Mesendoderm (in vitro differentiated cells): ENCODE measurements at regions not wholly inside any gene's neighbourhood (a gene's known extent, or its start where the extent isn't known, plus 50 kb on each side); places are given as distances from the start of the nearest gene placed in this dataset.
"Not testable (repeated sequence)": the region's sequence is repeated elsewhere in the genome, so short reads cannot be mapped to it uniquely, and the experiment has no call there.

ENCODE experiments used
- DNase-seq: peaks from one replicate; pipeline ENCODE4 v3.0.0; 2013
- H2AK5ac ChIP-seq: 2 replicates; pipeline ENCODE4 v1.6.1; 2013; ENCODE audit warnings: low read length, inconsistent platforms
- H2BK120ac ChIP-seq: 2 replicates; pipeline ENCODE4 v1.6.1; 2013; ENCODE audit warnings: low read depth, mild to moderate bottlenecking, low read length, moderate library complexity, mixed read lengths
- H2BK15ac ChIP-seq: replicated peaks from 2 replicates; pipeline ENCODE4 v1.6.1; 2013; ENCODE audit warnings: low read depth, mild to moderate bottlenecking, moderate library complexity
- H2BK5ac ChIP-seq: 2 replicates; pipeline ENCODE4 v1.6.1; 2013; ENCODE audit warnings: low read length, inconsistent platforms
- H3K18ac ChIP-seq: 2 replicates; pipeline ENCODE4 v1.6.1; 2013; ENCODE audit warnings: mild to moderate bottlenecking, low read length, mixed read lengths
- H3K23ac ChIP-seq: one replicate; pipeline ENCODE4 v1.6.1; 2013; ENCODE audit warnings: low read length
- H3K27ac ChIP-seq: 2 replicates; pipeline ENCODE4 v1.5.1; 2013; ENCODE audit warnings: low read depth, mild to moderate bottlenecking, inconsistent platforms, low read length, moderate library complexity
- H3K27me3 ChIP-seq: 2 replicates; pipeline ENCODE4 v1.6.1; 2013; ENCODE audit warnings: low read length, control low read depth, mild to moderate bottlenecking, inconsistent platforms; ENCODE audit not compliant: insufficient read depth, poor library complexity
- H3K36me3 ChIP-seq: 2 replicates; pipeline ENCODE4 v1.6.1; 2013; ENCODE audit warnings: low read length, inconsistent platforms; ENCODE audit not compliant: control insufficient read depth, insufficient read depth
- H3K4ac ChIP-seq: one replicate; pipeline ENCODE4 v1.6.1; 2013; ENCODE audit warnings: low read depth, mild to moderate bottlenecking, low read length, moderate library complexity
- H3K4me1 ChIP-seq: 2 replicates; pipeline ENCODE4 v1.6.1; 2013; ENCODE audit warnings: low read depth, low read length, inconsistent platforms; ENCODE audit not compliant: control insufficient read depth
- H3K4me2 ChIP-seq: 2 replicates; pipeline ENCODE4 v1.6.1; 2013; ENCODE audit warnings: low read length
- H3K4me3 ChIP-seq: 2 replicates; pipeline ENCODE4 v1.5.1; 2013; ENCODE audit warnings: mild to moderate bottlenecking, low read length
- H3K56ac ChIP-seq: one replicate; pipeline ENCODE4 v1.6.1; 2013; ENCODE audit warnings: low read length
- H3K79me1 ChIP-seq: 2 replicates; pipeline ENCODE4 v1.6.1; 2013; ENCODE audit warnings: low read length, inconsistent platforms
- H3K79me2 ChIP-seq: 2 replicates; pipeline ENCODE4 v1.6.1; 2013; ENCODE audit warnings: mild to moderate bottlenecking, low read length; ENCODE audit not compliant: control insufficient read depth, insufficient read depth
- H3K9ac ChIP-seq: 2 replicates; pipeline ENCODE4 v1.6.1; 2013; ENCODE audit warnings: low read length, inconsistent platforms
- H4K5ac ChIP-seq: one replicate; pipeline ENCODE4 v1.6.1; 2013; ENCODE audit warnings: low read length
- H4K8ac ChIP-seq: one replicate; pipeline ENCODE4 v1.6.1; 2013; ENCODE audit warnings: low read depth, mild to moderate bottlenecking, control low read depth, low read length, moderate library complexity
- WGBS: extraction: QIAGEN DNeasy Blood & Tissue Kit; methylation state at CpG from one replicate; pipeline ENCODE4 v1.1.7; 2013; ENCODE audit warnings: low lambda C conversion rate, missing lambda C conversion rate; ENCODE audit not compliant: insufficient coverage; ENCODE audit errors: extremely low coverage; 5-methylcytosine and 5-hydroxymethylcytosine counted together

DNA sequence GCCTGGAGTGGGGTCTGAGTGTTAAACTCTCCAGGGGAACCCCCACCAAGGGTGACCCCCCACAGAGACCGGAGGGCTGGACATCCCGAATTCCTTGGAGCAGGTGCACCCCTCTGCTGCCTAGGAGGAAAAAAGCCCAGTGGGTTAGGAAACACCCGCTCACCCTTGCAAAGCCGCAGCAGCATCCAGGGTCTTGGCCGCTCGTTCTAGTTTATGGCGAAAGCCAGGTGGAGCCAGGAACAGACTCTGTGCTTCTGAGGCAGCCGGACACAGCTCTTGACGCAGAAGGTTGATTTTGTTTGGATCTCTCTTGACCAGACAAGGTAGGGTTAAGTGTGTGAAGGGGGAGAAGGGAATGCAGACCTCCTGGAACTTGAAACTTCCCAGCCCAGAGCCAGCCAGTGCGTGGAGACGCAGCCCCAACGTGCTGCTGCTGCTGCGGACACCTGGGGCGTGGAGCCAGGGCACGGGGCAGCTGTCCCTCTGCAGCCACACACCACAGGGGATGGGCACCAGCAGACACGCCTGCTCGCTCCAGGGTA is 154.5 kb downstream of the LAT start:
- Histone ChIP-seq H3K18ac (no peak overlapping the region), H3K36me3 (no peaks in the 10 kb centered on the region), H3K4me1 (no peaks in the 10 kb centered on the region), H3K9ac (no peak overlapping the region), H3K4ac (no peak overlapping the region), H2BK15ac (no peak overlapping the region), H3K79me2 (no peaks in the 10 kb centered on the region), H2BK120ac (no peak overlapping the region), H3K27me3 (no peaks in the 10 kb centered on the region), H2BK5ac (no peak overlapping the region), H3K4me2 (no peak overlapping the region), H3K56ac (no peak overlapping the region), H3K79me1 (no peaks in the 10 kb centered on the region), H4K8ac (no peak overlapping the region), H3K23ac (no peak overlapping the region), H3K4me3 (no peak overlapping the region), H4K5ac (no peak overlapping the region), H2AK5ac (no peak overlapping the region), H3K27ac (no peak overlapping the region)
- no CpG with 5 or more reads among the region's 17 CpGs for WGBS
- no peak for DNase-seq

DNA sequence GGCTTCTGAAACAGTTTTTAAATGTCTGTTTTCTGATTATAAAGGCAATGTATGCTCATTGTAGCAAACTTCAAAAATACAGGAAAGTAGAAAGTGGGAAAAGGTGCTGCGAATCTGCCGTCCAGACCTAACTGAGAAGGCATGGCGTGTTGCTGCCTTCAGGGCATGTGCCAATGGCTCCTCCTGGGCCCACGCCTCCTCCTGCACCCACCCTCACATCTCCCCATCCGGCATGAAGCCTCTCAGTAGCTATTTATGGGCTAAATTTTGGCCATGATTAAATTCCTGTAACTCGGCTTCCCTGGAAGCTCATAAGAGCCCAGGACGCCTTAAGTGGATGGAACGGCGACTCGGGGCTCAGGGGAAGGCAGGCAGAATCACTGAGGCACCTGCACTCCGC is 153.8 kb downstream of the LAT start:
- no CpG with 5 or more reads among the region's 11 CpGs for WGBS
- not testable (repeated sequence) for H3K9ac ChIP-seq, H3K4me1 ChIP-seq, H2BK5ac ChIP-seq, H3K27me3 ChIP-seq, H3K4ac ChIP-seq, H2BK15ac ChIP-seq, H2BK120ac ChIP-seq, DNase-seq, H3K18ac ChIP-seq, H3K79me2 ChIP-seq, H3K4me2 ChIP-seq, H3K27ac ChIP-seq, H3K23ac ChIP-seq, H4K5ac ChIP-seq, H3K36me3 ChIP-seq, H4K8ac ChIP-seq, H3K4me3 ChIP-seq, H3K56ac ChIP-seq, H2AK5ac ChIP-seq, H3K79me1 ChIP-seq

DNA sequence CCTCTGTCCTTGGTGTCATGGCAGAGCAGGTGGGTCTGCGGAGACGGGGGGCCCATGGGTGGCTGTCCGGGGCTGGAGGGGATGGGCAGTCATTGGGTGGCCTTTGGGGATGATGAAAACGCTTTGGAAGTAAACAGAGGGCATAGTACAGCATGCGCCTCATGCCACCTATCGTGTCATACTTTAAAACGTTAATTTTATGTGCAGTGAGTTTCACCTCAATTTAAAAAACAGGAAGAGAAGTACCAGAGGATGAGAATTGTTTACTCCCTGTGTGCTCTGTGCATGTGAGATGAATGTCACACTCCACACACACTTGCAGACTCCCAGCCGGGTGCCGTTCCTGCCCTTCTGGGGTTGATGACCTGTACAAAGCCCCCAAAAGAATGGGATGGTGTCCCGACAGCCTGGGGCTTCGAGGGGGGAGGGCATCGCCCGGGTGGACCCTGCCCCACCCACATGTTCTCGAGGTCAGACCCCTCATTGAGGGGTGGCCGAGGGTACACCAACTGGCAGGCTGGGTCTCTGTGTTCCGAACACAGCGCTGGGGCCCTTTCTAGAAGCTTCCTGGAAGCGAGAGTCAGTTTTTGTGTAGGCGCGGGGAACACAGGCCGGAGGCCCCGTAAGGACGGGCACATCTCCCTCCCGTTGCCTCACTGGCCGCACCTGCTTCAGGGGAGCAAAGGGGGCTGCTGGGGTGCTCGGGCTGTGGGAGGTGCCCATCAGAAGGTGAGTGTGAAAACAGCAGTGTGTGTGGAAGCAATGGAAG is 153.2 kb downstream of the LAT start:
- H2BK15ac ChIP-seq, H3K4ac ChIP-seq, H3K27me3 ChIP-seq, H3K79me2 ChIP-seq, H2BK120ac ChIP-seq, H4K5ac ChIP-seq, H3K23ac ChIP-seq, H3K4me3 ChIP-seq, H4K8ac ChIP-seq, DNase-seq, H3K56ac ChIP-seq, H3K18ac ChIP-seq, H2BK5ac ChIP-seq, H3K4me2 ChIP-seq, H3K36me3 ChIP-seq, H3K79me1 ChIP-seq, H2AK5ac ChIP-seq, H3K4me1 ChIP-seq, H3K9ac ChIP-seq, H3K27ac ChIP-seq: not testable (repeated sequence)
- WGBS, result no CpG with 5 or more reads among the region's 26 CpGs

DNA sequence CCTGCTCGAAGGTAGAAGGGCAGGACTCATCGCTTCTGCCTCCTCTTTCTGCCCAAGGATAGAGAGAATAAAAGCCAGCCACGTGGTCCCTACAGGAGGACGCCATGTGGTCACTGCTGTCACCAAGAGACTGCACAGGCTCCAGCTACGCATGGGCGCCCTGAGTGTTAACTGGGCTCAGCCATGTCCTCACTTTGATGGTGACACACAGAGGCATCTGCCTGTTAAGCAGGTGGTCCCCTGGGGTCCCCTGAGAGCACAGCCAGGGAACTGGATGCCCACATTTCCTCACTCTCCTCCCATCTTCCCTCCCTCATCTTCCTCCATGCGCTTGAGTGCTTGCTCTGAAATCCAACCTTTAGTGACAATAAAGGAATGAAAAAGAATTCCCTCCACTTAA is 152.6 kb downstream of the LAT start:
- H2BK15ac ChIP-seq, H3K9ac ChIP-seq, H2BK120ac ChIP-seq, H3K79me1 ChIP-seq, H3K4ac ChIP-seq, H4K8ac ChIP-seq, H4K5ac ChIP-seq, H3K23ac ChIP-seq, H3K4me3 ChIP-seq, H3K4me1 ChIP-seq, H3K56ac ChIP-seq, H2AK5ac ChIP-seq, H3K79me2 ChIP-seq, H3K36me3 ChIP-seq, H3K18ac ChIP-seq, H3K4me2 ChIP-seq, H3K27me3 ChIP-seq, H2BK5ac ChIP-seq, H3K27ac ChIP-seq, DNase-seq: not testable (repeated sequence)
- WGBS, result no CpG with 5 or more reads among the region's 7 CpGs

DNA sequence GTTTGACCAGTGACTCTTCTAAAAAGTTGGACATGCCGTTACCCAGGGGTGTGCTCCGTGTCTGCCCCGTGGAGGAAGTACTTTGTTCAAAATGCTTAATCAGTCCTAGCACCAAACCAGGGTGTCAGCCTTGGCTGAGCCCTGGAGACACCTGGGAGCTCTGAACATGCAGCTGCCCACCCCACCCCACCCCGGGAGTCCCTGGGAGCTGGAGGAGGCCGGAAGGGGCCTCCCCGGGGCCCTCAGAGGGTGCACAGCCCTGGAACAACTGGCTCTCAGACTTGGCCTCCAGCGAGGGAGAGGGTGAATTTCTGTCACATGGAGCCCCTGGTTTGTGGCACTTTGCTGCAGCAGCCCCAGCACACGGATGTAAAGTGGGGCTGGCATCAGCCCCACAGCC is 152.1 kb downstream of the LAT start:
- H2BK120ac ChIP-seq, H3K4ac ChIP-seq, H3K56ac ChIP-seq, H2BK15ac ChIP-seq, DNase-seq, H3K27me3 ChIP-seq, H3K4me2 ChIP-seq, H3K4me3 ChIP-seq, H3K4me1 ChIP-seq, H3K18ac ChIP-seq, H2BK5ac ChIP-seq, H3K36me3 ChIP-seq, H4K8ac ChIP-seq, H3K79me1 ChIP-seq, H3K79me2 ChIP-seq, H2AK5ac ChIP-seq, H3K23ac ChIP-seq, H3K27ac ChIP-seq, H4K5ac ChIP-seq, H3K9ac ChIP-seq: not testable (repeated sequence)
- no CpG with 5 or more reads among the region's 8 CpGs for WGBS
